NCI-H2081 treated with DMSO at 0.1 percent for 48 hours (cell line): ENCODE measurements at regions not wholly inside any gene's neighbourhood (a gene's known extent, or its start where the extent isn't known, plus 50 kb on each side); places are given as distances from the start of the nearest gene placed in this dataset.
A peak's percentile ranks its signal among the peaks of the same experiment; 100 is the strongest.
"Not testable (repeated sequence)": the region's sequence is repeated elsewhere in the genome, so short reads cannot be mapped to it uniquely, and the experiment has no call there.

ENCODE experiments used
- DNase-seq: peaks from one replicate; lab custom pipeline; 2025; lab: John Stamatoyannopoulos, UW

- DNase-seq: peak; percentile 49
Measured at GRCh38 chr9:31799953-31800609, 584.4 kb upstream of the ACO1 start.

GRCh38 chr9:31807574-31808256, 576.7 kb upstream of the ACO1 start:
- no peak for DNase-seq

DNA sequence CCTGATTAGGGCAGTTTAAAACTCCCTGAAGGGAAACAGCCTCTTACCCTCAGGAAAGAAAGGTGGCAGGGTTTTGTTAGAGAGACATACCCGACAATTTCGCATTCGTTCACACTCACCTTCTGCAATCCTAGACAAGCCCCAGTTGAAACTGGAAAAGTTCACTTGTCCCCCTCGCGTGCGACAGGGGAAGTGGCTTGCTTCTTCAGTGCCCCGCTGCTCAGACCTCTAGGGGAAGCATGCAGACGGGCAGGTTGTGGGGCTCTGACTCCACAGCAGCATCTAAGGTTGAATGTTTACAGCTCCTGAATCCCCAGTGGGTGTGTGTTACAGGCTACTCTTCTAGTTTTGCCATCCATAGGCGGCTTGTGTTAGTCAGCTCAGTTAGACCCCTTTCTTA, 575.7 kb upstream of the ACO1 start:
- DNase-seq: no peak

GRCh38 chr9:31820426-31820825, 564.0 kb upstream of the ACO1 start:
- DNase-seq: no peak

- no peak for DNase-seq
Measured at GRCh38 chr9:31821583-31821982, 562.9 kb upstream of the ACO1 start.

DNA sequence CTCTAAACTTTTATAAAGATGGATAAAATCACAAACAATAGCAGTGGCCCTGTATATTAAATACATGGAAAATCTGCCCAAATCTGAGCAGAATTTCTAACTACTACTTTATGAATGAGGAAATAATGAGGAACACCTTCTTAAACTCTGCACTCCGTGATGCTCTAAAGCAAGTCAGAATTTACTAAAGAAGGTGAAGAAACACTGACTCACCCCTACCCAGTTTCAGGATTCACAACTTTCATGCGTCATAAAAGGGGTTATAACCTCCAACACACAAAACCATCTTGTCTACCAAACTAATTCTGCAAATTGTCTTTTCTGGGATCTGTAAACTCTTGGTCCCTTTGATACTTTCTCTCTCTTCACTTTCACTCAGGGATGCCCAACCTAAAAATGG, 561.1 kb upstream of the ACO1 start:
- DNase-seq: no peak

DNA sequence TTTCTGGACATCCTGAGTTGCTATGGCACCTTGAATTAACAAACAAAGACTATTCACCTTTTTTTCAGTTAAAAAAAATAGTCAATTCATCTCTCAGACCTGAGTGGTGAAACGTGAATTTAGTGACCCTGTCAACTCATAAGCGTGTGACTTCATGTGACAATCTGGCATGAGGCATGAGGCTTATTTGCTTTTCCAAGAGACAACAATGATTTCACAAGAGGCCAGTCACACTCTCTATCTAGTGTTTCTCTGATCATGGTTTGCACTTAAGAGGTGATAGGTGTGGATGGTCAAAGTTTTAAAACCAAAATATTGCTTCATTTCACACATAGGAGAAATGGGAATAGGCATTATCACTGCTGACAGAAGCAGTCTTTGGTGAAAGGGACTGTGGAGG, 559.6 kb upstream of the ACO1 start:
- no peak for DNase-seq

DNA sequence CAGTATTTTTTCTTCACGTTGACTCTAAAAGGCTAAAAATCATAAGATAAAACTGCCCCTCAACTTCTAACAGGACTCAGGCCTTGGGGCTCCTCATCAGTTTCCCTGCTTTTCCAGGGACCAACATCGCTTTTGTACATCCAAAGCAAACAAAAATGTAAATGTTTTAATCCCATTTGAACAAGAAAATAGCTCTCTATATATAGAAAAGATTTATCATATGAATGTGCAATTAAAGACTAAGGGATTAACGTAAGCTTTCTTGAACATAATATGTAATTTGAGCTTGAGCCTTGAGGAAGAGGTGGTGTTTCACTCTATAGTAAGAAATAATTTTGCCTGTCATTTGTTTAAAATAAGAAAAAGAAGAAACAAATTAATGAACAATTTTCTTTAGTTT, 547.2 kb upstream of the ACO1 start:
- DNase-seq: no peak

- DNase-seq: no peak
Measured at GRCh38 chr9:31839273-31839672, 545.2 kb upstream of the ACO1 start.

- DNase-seq: no peak
Measured at GRCh38 chr9:31840702-31841101, 543.7 kb upstream of the ACO1 start.

GRCh38 chr9:31847963-31848362, 536.5 kb upstream of the ACO1 start:
- no peak for DNase-seq

GRCh38 chr9:31848505-31849285, 535.7 kb upstream of the ACO1 start:
- no peak for DNase-seq

- DNase-seq: no peak
Measured at GRCh38 chr9:31854187-31854586, 530.3 kb upstream of the ACO1 start.

DNA sequence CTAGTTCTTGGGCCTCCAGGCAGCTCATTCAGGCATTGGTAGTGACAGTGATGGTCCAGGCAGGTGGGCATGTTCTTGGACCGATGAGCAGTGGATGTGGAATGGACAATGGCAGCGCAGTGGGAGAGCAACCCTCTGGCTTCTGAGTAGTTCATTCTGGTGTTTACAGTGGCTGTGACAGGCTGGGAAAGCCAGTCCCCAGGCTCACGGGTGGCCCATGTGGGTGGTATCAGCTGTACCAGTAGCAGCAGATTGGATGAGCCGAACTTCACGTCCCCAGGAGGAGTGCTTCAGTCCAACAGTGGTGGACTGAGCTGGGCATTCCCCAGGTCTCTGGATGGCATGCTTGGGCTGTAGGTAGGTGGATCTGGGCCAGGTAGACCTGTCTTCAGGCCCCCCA, 515.6 kb upstream of the ACO1 start:
- no peak for DNase-seq

DNA sequence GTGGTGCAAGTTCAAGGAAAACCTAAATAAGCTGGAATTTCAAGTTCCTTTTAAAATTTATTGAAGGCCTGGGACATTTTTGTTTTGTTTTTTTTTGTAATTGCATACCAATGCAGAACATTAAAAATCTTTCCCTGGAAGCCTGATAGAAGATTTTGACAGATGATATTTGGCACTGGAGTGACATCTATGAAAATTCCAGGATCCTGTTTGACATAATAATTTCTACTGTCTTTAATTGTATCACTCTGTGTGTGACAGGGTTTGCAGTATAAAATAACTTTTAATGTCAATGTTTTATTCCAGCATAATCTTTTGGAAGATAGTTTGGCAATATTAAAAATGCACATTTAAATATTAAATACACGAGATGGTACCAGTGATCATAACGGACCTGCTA, 514.2 kb upstream of the ACO1 start:
- no peak for DNase-seq

DNA sequence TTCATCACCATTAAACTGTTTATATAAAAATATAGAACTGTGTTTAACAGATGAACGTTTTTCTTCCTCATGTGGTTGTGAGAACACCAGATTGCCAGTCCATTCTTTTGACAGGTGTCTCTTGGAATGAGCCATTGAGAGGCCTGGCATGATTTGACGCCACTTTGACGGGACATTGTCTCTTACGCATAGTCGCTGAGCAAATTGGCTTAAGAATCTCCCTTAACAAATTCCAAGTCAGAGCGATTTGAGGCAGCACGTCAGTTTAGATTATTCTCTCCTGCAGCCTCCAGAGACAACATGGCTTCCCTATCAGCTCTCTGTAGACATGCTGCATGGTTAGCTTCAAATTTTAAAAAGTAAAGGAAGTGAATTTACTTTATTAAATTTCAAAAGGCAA, 510.7 kb upstream of the ACO1 start:
- no peak for DNase-seq

DNA sequence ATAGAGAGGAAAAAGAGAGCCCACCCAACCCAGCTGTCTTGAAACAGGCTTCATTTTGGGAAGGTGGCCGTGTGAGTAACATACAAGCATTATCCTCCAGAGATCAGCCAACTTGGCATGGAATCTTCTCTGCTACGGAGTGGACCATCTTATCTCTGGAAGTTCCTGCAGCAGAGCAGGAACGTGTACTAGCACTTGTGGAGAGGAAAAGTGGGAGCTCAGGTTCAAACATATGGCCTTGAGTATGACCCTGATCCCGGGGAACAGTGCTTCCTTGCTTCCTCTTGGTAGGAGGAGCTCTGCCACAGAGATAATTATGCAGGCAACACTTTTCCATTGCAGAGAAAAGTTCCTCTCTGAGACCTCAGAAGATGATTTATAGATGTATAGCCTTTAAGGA, 490.4 kb upstream of the ACO1 start:
- DNase-seq: no peak

DNA sequence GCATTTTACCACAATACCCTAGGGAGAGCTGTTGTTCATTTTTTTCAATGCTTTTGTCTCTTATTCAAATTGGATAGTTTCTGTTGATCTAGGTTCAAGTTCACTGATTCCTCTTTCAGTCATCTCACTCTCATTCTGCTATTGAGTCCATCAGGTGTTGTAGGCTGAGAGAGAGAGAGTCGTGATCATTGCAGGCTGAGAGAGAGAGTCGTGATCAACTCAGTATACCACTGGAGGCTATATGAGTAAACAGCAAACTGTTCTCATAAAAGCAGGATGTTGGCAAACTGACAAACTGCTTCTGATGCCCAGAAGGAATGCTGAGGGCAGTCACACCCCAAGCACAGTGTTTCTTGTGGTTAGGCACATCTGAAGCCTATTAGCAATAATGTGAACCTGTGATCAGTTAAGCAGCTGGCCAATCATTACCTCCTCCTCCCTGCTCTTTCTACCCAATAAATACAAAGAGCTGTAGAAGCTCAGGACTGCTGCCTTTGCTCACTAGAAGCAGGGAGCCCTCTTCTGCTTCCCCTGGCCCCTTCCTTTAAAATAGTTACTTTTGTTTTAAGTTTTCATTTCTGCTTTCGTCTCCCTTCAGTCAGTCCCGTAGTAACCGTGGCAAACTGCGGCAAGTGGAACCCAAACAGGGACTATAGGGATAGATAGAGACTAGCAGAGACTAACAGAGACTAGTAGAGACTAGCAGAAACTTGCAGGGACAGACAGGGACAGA, 476.1 kb upstream of the ACO1 start:
- DNase-seq: no peak

DNA sequence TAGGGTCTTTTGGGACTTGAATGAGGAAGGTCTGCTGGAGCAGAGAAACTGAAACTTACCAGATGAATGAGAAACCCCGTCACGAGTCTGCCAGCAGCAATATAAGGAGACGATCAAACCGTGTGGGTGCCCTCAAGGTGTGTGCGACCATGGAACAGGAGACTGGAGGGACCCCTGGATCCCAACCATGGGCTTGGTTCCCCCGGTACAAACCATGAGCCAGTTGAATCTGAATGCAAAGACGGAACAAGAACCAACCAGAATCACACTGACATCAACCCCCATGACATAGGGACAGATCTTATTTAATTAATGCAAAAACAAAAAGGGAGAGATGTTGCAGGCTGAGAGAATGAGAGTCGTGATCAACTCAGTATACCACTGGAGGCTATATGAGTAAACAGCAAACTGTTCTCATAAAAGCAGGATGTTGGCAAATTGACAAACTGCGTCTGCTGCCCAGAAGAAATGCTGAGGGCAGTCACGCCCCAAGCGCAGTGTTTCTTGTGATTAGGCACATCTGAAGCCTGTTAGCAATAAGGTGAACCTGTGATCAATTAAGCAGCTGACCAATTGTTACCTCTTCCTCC, 475.5 kb upstream of the ACO1 start:
- DNase-seq: no peak

GRCh38 chr9:31912636-31913035, 471.8 kb upstream of the ACO1 start:
- DNase-seq: peak; percentile 14

DNA sequence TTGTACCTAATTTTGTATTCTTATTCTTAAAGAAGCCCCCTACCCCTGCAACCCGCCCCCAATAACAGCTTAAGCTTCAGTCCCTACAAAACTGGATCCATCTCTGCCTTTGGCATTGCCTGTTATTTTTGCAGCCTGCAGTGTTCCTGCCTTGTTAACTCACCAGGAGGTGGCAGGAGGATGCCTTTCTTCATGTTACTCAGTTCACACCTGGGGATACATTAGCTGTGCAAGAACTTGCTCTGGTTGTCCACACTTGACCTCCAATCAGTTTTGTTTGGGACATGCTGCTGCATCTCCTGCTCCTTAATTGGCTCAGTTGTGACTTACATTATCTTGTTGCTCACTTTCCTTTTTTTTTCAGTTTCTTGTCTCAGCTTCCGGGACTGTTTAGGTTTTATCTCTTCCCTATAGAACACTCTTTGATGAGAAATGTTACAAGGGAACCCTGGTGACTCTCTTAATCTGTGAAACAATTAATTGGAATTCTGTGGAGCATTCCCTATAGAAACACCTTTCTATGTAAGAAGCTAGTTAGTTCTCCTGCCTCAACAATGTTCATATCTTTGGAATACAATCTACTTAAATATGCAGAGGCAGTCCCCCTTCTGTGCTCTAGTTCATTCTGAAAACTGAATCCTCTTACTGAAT, 467.7 kb upstream of the ACO1 start:
- DNase-seq: no peak

- not testable (repeated sequence) for DNase-seq
Measured at GRCh38 chr9:31937737-31938136, 446.7 kb upstream of the ACO1 start.
